HepG2 (cell line): ENCODE measurements at regions not wholly inside any gene's neighbourhood (a gene's known extent, or its start where the extent isn't known, plus 50 kb on each side); places are given as distances from the start of the nearest gene placed in this dataset.

Source experiments
- ATAC-seq: fragments of 200-7000 bp; cut with Tn5 transposase; 3 replicates; pipeline ENCODE4 v1.9.1; 2020; ENCODE audit warnings: mild to moderate bottlenecking, moderate library complexity
- BruUV-seq: library from RNA; stranded (reverse); fragments of 400-500 nt; replicated peaks from 2 replicates; lab custom pipeline; 2021; lab: Mats Ljungman, UMichigan
- CTCF ChIA-PET: fragments of 300-600 bp; formaldehyde crosslinking; extraction: SDS; loops from one replicate; lab custom pipeline; 2021; ENCODE audit warnings: low total read pairs, inconsistent platforms, low intra/inter-chr PET ratio; lab: Yijun Ruan, JAX
- POLR2A ChIA-PET: fragments of 350-600 bp; sonication (Branson Sonifier 250); formaldehyde crosslinking; loops from one replicate; lab custom pipeline; 2020; ENCODE audit warnings: antibody characterized with exemption, inconsistent platforms; lab: Yijun Ruan, JAX
- DNase-seq: peaks from one replicate; pipeline ENCODE4 v3.0.0-alpha.2; 2015; ENCODE audit warnings: low spot score
- FAIRE-seq: peaks from 3 replicates; lab custom pipeline; 2011; peaks lifted over from hg19 to GRCh38; lab: Jason Lieb, UNC
- H2AFZ ChIP-seq: one replicate; pipeline ENCODE4 v1.6.1; 2011; ENCODE audit warnings: low read length, inconsistent platforms
- H3K27ac ChIP-seq: fragments of 300-600 bp; 3 replicates; pipeline ENCODE4 v1.8.0; 2011; ENCODE audit warnings: mixed run types, mild to moderate bottlenecking, mixed read lengths, low read length, inconsistent platforms; ENCODE audit not compliant: insufficient read depth; ENCODE audit errors: extremely low read length
- H3K27me3 ChIP-seq, 2 experiments: fragments of 200-600 bp in 1 of 2; 2 replicates in 1 of 2; 3 replicates in 1 of 2; pipeline versions ENCODE4 v1.6.0 to v1.8.0; 2011; ENCODE audit warnings: low read length in 2 of 2, mild to moderate bottlenecking in 2 of 2, moderate library complexity in 2 of 2, inconsistent platforms in 1 of 2; ENCODE audit not compliant: insufficient read depth in 2 of 2, control insufficient read depth in 1 of 2
- H3K36me3 ChIP-seq, 2 experiments: fragments of 200-600 bp in 1 of 2; replicated peaks in 1 of 2; 2 replicates in 1 of 2; 3 replicates in 1 of 2; pipeline versions ENCODE4 v1.5.1 to v1.8.0; 2011; ENCODE audit warnings: low read length in 2 of 2, inconsistent platforms in 1 of 2; ENCODE audit not compliant: insufficient read depth in 2 of 2, control insufficient read depth in 1 of 2
- H3K4me1 ChIP-seq: 2 replicates; pipeline ENCODE4 v1.5.1; 2012; ENCODE audit warnings: low read length, inconsistent platforms; ENCODE audit not compliant: insufficient read depth
- H3K4me2 ChIP-seq: 2 replicates; pipeline ENCODE4 v1.6.0; 2011; ENCODE audit warnings: low read depth, low read length, inconsistent platforms
- H3K4me3 ChIP-seq, 3 experiments: fragments of 200-600 bp in 1 of 3; sonication (generic), shearing (Covaris generic) in 1 of 3; replicated peaks in 1 of 3; 2 replicates each; pipeline ENCODE4 v1.5.1; 2011 to 2016; ENCODE audit warnings: low read length in 3 of 3, inconsistent platforms in 2 of 3, low read depth in 2 of 3, mild to moderate bottlenecking in 2 of 3, control low read depth in 1 of 3, mixed read lengths in 1 of 3; ENCODE audit not compliant: insufficient read depth in 1 of 3
- H3K79me2 ChIP-seq: one replicate; pipeline ENCODE4 v1.6.1; 2011; ENCODE audit warnings: low read length, inconsistent platforms; ENCODE audit not compliant: insufficient read depth
- H3K9ac ChIP-seq: 2 replicates; pipeline ENCODE4 v1.6.0; 2011; ENCODE audit warnings: mild to moderate bottlenecking, low read depth, low read length, inconsistent platforms; ENCODE audit not compliant: insufficient read depth
- H3K9me3 ChIP-seq: 2 replicates; pipeline ENCODE4 v1.5.1; 2012; ENCODE audit warnings: mild to moderate bottlenecking, low read length
- H4K20me1 ChIP-seq: 2 replicates; pipeline ENCODE4 v1.6.0; 2011; ENCODE audit warnings: inconsistent platforms, mild to moderate bottlenecking, low read length, moderate library complexity; ENCODE audit not compliant: insufficient read depth
- BORCS8-MEF2B ChIP-seq: sonication (generic); formaldehyde crosslinking; IDR thresholded peaks from 2 replicates; pipeline ENCODE4 v1.8.0; 2022; ENCODE audit warnings: mild to moderate bottlenecking, missing genetic modification reagents
- KDM3A ChIP-seq: IDR thresholded peaks from 2 replicates; pipeline ENCODE4 v1.6.1; 2018; ENCODE audit warnings: low read depth, missing compliant biosample characterization
- MYC ChIP-seq: sonication (generic); formaldehyde crosslinking; IDR thresholded peaks from 2 replicates; pipeline ENCODE4 v1.9.0; 2021; ENCODE audit warnings: missing genetic modification reagents, borderline replicate concordance
- RNF2 ChIP-seq: fragments of 450-650 bp; conservative IDR thresholded peaks from 2 replicates; pipeline ENCODE4 v1.6.1; 2016; ENCODE audit warnings: low read depth
- SP5 ChIP-seq: IDR thresholded peaks from 2 replicates; pipeline ENCODE4 v1.6.1; 2016; ENCODE audit warnings: low read depth, borderline replicate concordance
- THAP7 ChIP-seq: sonication (generic); formaldehyde crosslinking; IDR thresholded peaks from 2 replicates; pipeline ENCODE4 v1.8.1; 2023; ENCODE audit warnings: mild to moderate bottlenecking, missing genetic modification reagents
- ZNF562 ChIP-seq: sonication (generic); formaldehyde crosslinking; IDR thresholded peaks from 2 replicates; pipeline ENCODE4 v1.8.0; 2022; ENCODE audit warnings: missing genetic modification reagents, borderline replicate concordance
- in situ Hi-C: cut with HindIII; loops from 2 replicates; pipeline ENCODE4 v1.10.0; 2017; ENCODE audit warnings: low pct_unique_long_range_greater_than_20kb; ENCODE audit not compliant: extremely low pct_ligation_motif_present
- intact Hi-C: fragments of 100-400 bp; cut with micrococcal nuclease; formaldehyde crosslinking; loops from one replicate; pipeline ENCODE4 v1.10.0; 2022; ENCODE audit not compliant: unreplicated experiment
- TF ChIP-seq, protein P1 (sequence below): sonication (generic); formaldehyde crosslinking; conservative IDR thresholded peaks from 2 replicates; pipeline ENCODE4 v1.8.0; 2022; ENCODE audit warnings: mild to moderate bottlenecking, moderate library complexity, missing genetic modification reagents

- no peaks in the 10 kb centered on the region for H3K79me2 ChIP-seq
- no peak for DNase-seq
- H3K4me2 ChIP-seq, result no peak overlapping the region
- no peak for TF ChIP-seq THAP7
- TF ChIP-seq MYC (CRISPR knock-in tag), result no peak
- no peak for TF ChIP-seq ZNF562
- TF ChIP-seq SP5 (CRISPR knock-in tag), result no peak
- TF ChIP-seq BORCS8-MEF2B (CRISPR knock-in tag), result no peak
- TF ChIP-seq, protein P1, sequence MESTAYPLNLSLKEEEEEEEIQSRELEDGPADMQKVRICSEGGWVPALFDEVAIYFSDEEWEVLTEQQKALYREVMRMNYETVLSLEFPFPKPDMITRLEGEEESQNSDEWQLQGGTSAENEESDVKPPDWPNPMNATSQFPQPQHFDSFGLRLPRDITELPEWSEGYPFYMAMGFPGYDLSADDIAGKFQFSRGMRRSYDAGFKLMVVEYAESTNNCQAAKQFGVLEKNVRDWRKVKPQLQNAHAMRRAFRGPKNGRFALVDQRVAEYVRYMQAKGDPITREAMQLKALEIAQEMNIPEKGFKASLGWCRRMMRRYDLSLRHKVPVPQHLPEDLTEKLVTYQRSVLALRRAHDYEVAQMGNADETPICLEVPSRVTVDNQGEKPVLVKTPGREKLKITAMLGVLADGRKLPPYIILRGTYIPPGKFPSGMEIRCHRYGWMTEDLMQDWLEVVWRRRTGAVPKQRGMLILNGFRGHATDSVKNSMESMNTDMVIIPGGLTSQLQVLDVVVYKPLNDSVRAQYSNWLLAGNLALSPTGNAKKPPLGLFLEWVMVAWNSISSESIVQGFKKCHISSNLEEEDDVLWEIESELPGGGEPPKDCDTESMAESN (CRISPR knock-in tag), result no peak
- TF ChIP-seq RNF2, result no peak
- TF ChIP-seq KDM3A (CRISPR knock-in tag), result no peak
- intact Hi-C loops (no loop called here), in situ Hi-C loops (no loop called here)
- H3K4me3 ChIP-seq, result no peak overlapping the region
- no peak overlapping the region for H3K9ac ChIP-seq
- ATAC-seq, result no peak
- no peaks in the 10 kb centered on the region for H4K20me1 ChIP-seq
- H3K27ac ChIP-seq, result no peak overlapping the region
- ChIA-PET POLR2A (no interaction called here), CTCF (no interaction called here)
- H3K4me1 ChIP-seq, result no peaks in the 10 kb centered on the region
- H3K36me3 ChIP-seq, result no peaks in the 10 kb centered on the region
- no peaks in the 10 kb centered on the region for H3K9me3 ChIP-seq
- no peak overlapping the region for H2AFZ ChIP-seq
- no peaks in the 10 kb centered on the region for H3K27me3 ChIP-seq
- FAIRE-seq, result no peak
- BruUV-seq, result no TSS peak
Measured at GRCh38 chr4:114085611-114086345, 106.3 kb upstream of the ARSJ start.
